ENCODE measurements at regions not wholly inside any gene's neighbourhood (a gene's known extent, or its start where the extent isn't known, plus 50 kb on each side); places are given as distances from the start of the nearest gene placed in this dataset.

DNA sequence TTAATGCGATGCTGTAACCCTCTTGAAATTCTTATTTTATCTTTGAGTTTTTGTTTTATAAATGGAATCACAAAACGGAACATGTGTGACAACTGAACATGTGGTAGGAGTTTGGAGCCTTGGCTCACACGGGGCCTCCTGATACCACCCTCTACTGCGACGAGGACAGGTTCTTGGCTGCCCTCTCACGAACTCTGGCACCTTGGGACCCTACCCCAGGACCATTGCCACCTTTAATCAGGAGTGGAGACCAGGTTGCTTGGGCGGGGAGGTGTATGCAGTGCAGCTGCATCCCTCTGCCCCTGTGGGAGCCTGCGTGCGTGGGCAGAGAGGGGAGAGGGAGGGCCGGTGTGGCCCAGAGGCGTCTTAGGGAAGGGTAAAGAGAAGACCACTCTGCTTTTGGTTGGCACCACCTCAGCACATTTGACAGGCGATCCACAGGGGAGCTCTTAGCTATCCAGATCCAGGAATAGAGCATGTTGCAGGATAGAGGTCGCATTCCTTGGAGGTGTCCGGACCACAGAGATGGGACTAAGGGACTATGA lies 753.9 kb upstream of the PTPRD start:
- TF ChIP-seq, protein P1, sequence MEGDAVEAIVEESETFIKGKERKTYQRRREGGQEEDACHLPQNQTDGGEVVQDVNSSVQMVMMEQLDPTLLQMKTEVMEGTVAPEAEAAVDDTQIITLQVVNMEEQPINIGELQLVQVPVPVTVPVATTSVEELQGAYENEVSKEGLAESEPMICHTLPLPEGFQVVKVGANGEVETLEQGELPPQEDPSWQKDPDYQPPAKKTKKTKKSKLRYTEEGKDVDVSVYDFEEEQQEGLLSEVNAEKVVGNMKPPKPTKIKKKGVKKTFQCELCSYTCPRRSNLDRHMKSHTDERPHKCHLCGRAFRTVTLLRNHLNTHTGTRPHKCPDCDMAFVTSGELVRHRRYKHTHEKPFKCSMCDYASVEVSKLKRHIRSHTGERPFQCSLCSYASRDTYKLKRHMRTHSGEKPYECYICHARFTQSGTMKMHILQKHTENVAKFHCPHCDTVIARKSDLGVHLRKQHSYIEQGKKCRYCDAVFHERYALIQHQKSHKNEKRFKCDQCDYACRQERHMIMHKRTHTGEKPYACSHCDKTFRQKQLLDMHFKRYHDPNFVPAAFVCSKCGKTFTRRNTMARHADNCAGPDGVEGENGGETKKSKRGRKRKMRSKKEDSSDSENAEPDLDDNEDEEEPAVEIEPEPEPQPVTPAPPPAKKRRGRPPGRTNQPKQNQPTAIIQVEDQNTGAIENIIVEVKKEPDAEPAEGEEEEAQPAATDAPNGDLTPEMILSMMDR (IDR thresholded peaks at IDR 0.05; ENCODE audit: insufficient read depth, low read length, poor library complexity, severe bottlenecking): no peak
- DNase-seq (ENCODE audit: low read depth): no peak
- H3K27me3 ChIP-seq (ENCODE audit: control insufficient read depth, insufficient read depth, low read length): no peaks in the 10 kb centered on the region
- H3K4me3 ChIP-seq (ENCODE audit: low read depth, low read length): no peak overlapping the region
- H3K36me3 ChIP-seq (ENCODE audit: control insufficient read depth, insufficient read depth, low read length): no peaks in the 10 kb centered on the region

DNA sequence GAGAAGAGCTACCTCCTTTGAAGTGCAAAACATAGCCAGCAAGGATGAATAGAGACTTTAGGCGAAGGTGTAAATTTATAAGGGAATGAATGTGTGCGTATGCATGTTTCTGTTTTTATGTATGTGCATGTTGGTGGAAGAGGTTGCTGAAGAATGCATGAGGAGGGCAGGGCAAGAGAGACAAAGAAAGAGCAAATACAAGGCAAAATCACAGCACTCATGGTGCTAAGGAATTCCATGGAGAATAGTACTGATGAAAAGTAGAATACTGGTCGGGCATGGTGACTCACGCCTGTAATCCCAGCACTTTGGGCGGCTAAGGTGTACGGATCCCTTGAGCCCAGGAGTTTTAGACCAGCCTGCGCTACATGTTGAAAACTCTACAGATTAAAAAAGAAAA lies 762.1 kb upstream of the PTPRD start:
- TF ChIP-seq, protein P1 (IDR thresholded peaks at IDR 0.05; ENCODE audit: insufficient read depth, low read length, poor library complexity, severe bottlenecking): no peak
- DNase-seq (ENCODE audit: low read depth): no peak
- no peaks in the 10 kb centered on the region for H3K27me3 ChIP-seq (ENCODE audit: control insufficient read depth, insufficient read depth, low read length)
- H3K36me3 ChIP-seq (ENCODE audit: control insufficient read depth, insufficient read depth, low read length): no peaks in the 10 kb centered on the region
- H3K4me3 ChIP-seq (ENCODE audit: low read depth, low read length): no peak overlapping the region

- H3K4me3 ChIP-seq (ENCODE audit: low read depth, low read length): no peak overlapping the region
- no peaks in the 10 kb centered on the region for H3K36me3 ChIP-seq (ENCODE audit: control insufficient read depth, insufficient read depth, low read length)
- no peaks in the 10 kb centered on the region for H3K27me3 ChIP-seq (ENCODE audit: control insufficient read depth, insufficient read depth, low read length)
- TF ChIP-seq, protein P1 (IDR thresholded peaks at IDR 0.05; ENCODE audit: insufficient read depth, low read length, poor library complexity, severe bottlenecking): no peak
- no peak for DNase-seq (ENCODE audit: low read depth)
These were observed 789.8 kb upstream of the PTPRD start for GRCh38 chr9:11402621-11403020.

DNA sequence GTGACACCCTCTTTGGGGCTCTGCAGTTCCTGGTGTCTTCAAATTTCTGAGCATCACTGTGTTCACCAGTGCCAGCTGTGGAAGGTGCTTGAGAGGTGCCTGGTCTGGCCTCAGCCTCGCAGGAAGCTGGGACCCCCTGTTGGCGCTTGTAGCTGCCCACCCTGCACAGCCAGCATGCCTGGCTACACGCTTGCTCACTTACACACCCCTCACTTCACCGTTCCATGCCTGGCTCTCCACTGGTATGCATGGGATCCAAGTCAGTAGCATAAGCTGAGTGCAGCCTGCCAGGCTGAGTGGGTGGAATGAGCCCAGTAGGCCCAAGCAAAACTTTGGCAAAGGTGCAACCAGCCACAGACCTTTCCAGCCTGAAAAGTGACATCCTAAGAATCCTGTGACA lies 801.4 kb upstream of the PTPRD start:
- Histone ChIP-seq H3K4me3 (ENCODE audit: low read depth, low read length) (no peak overlapping the region), H3K27me3 (ENCODE audit: control insufficient read depth, insufficient read depth, low read length) (no peaks in the 10 kb centered on the region), H3K36me3 (ENCODE audit: control insufficient read depth, insufficient read depth, low read length) (no peaks in the 10 kb centered on the region)
- DNase-seq (ENCODE audit: low read depth): no peak
- TF ChIP-seq, protein P1 (IDR thresholded peaks at IDR 0.05; ENCODE audit: insufficient read depth, low read length, poor library complexity, severe bottlenecking): no peak

- Histone ChIP-seq H3K36me3 (ENCODE audit: control insufficient read depth, insufficient read depth, low read length) (no peaks in the 10 kb centered on the region), H3K4me3 (ENCODE audit: low read depth, low read length) (no peak overlapping the region), H3K27me3 (ENCODE audit: control insufficient read depth, insufficient read depth, low read length) (no peaks in the 10 kb centered on the region)
- DNase-seq (ENCODE audit: low read depth): no peak
- TF ChIP-seq, protein P1 (IDR thresholded peaks at IDR 0.05; ENCODE audit: insufficient read depth, low read length, poor library complexity, severe bottlenecking): no peak
These were observed 805.0 kb upstream of the PTPRD start for GRCh38 chr9:11417782-11418181.

DNA sequence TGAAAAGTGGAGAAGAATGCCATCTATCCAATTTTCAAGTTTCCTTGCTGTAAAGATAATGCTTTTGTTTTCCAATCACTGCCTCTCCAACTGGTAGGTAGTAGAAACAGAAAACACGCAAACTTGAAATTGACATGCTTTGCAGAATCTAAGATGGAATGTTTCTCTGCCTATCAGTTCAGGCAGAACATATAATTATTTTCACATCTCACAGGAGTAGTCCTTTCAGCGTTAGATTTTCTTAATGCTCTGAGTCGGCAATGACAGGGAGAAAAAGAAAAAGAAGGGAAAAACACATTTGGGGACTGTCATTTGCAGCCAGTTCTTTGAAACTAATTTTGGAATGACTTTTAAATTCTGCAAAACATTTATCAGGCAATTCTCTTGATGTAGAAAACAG lies 818.7 kb upstream of the PTPRD start:
- no peaks in the 10 kb centered on the region for H3K36me3 ChIP-seq (ENCODE audit: control insufficient read depth, insufficient read depth, low read length)
- TF ChIP-seq, protein P1 (IDR thresholded peaks at IDR 0.05; ENCODE audit: insufficient read depth, low read length, poor library complexity, severe bottlenecking): no peak
- no peak overlapping the region for H3K4me3 ChIP-seq (ENCODE audit: low read depth, low read length)
- DNase-seq (ENCODE audit: low read depth): no peak
- no peaks in the 10 kb centered on the region for H3K27me3 ChIP-seq (ENCODE audit: control insufficient read depth, insufficient read depth, low read length)
